Activated CD8-positive, alpha-beta memory T cell treated with anti-CD3 and anti-CD28 coated beads, Interleukin-2, amount 10 ng/mL, durations not matched to agents 7 days and 5 days (primary cell): ENCODE measurements at regions not wholly inside any gene's neighbourhood (a gene's known extent, or its start where the extent isn't known, plus 50 kb on each side); places are given as distances from the start of the nearest gene placed in this dataset.

ENCODE experiments used
- ATAC-seq: fragments of 150-1000 bp; cut with Tn5 transposase; one replicate; pipeline ENCODE4 v1.10.0; 2021; ENCODE audit warnings: moderate library complexity
- CTCF ChIA-PET: fragments of 350-600 bp; sonication (Branson Sonifier 250); formaldehyde crosslinking; loops from one replicate; lab custom pipeline; 2021; ENCODE audit warnings: antibody characterized with exemption; lab: Charles Lee
- DNase-seq: peaks from one replicate; pipeline ENCODE4 v3.0.0-alpha.2; 2020
- H3K27ac Mint-ChIP-seq: one replicate; pipeline ENCODE4 v1.8.0; 2021; ENCODE audit warnings: mild to moderate bottlenecking, mixed read lengths
- H3K27me3 Mint-ChIP-seq: one replicate; pipeline ENCODE4 v1.8.0; 2021; ENCODE audit warnings: mixed read lengths
- H3K36me3 Mint-ChIP-seq: one replicate; pipeline ENCODE4 v1.8.0; 2021; ENCODE audit warnings: mild to moderate bottlenecking, mixed read lengths
- H3K4me1 Mint-ChIP-seq: one replicate; pipeline ENCODE4 v1.8.0; 2021; ENCODE audit warnings: mixed read lengths
- H3K4me3 Mint-ChIP-seq: one replicate; pipeline ENCODE4 v1.8.0; 2021; ENCODE audit warnings: mild to moderate bottlenecking, moderate library complexity, mixed read lengths
- H3K9me3 Mint-ChIP-seq: one replicate; pipeline ENCODE4 v1.8.0; 2022; ENCODE audit warnings: low read depth, mixed read lengths

DNA sequence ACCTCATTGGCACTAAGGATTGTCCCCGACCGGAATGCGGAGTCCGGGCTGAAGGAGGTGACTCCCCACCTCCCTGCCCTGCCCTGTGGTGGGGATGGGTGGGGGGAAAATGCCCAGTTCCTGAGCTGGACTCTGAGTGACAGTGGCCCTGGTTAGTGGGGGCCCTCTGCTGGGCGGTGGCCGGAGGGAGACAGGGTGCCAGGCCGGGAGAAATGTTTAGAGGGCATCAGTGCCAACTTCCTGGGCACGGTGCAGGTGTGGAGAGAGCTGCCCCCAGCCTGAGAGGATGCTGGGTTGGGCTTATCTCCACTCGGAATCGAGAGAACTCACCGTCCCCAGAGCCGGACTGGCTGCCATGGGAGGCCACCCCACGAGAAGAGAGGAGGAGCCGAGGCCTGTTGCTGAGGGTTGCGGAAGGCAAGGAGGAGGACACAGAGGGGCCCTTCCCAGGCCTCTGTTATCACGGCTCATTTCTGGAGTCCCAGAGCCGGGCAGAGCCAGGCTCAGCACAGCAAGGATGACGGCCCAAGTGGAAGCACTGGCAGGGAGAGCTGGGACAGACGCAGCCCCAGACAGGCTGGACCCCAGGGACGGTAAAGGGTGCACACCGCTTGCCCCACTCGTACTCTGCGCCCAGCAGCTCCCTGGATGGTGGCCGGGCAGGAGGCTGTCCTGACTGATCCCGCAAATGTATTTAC, 156.7 kb downstream of the KIF26A start:
- DNase-seq (no peak), ATAC-seq (no peak)
- CTCF ChIA-PET, result no interaction called here

GRCh38 chr14:104295681-104296387, 157.4 kb downstream of the KIF26A start:
- Mint-ChIP-seq H3K9me3 (no peaks in the 10 kb centered on the region), H3K27ac (no peak overlapping the region), H3K27me3 (no peaks in the 10 kb centered on the region), H3K4me1 (no peaks in the 10 kb centered on the region), H3K36me3 (no peaks in the 10 kb centered on the region), H3K4me3 (no peak overlapping the region)
- CTCF ChIA-PET, result no interaction called here
- ATAC-seq, result no peak
- no peak for DNase-seq

More for the DNA sequence above, 156.7 kb downstream of the KIF26A start:
- Mint-ChIP-seq H3K4me1 (no peaks in the 10 kb centered on the region), H3K4me3 (no peak overlapping the region), H3K9me3 (no peaks in the 10 kb centered on the region), H3K27me3 (no peaks in the 10 kb centered on the region), H3K36me3 (no peaks in the 10 kb centered on the region), H3K27ac (no peak overlapping the region)

GRCh38 chr14:104296388-104297312, 158.3 kb downstream of the KIF26A start:
- Mint-ChIP-seq H3K4me3 (no peak overlapping the region), H3K36me3 (peaks cover 3% of the 10 kb centered on the region), H3K9me3 (peaks cover 3% of the 10 kb centered on the region), H3K27me3 (no peaks in the 10 kb centered on the region), H3K4me1 (peaks cover 2% of the 10 kb centered on the region), H3K27ac (no peak overlapping the region)
- DNase-seq, result no peak
- no peak for ATAC-seq
- CTCF ChIA-PET, result no interaction called here

DNA sequence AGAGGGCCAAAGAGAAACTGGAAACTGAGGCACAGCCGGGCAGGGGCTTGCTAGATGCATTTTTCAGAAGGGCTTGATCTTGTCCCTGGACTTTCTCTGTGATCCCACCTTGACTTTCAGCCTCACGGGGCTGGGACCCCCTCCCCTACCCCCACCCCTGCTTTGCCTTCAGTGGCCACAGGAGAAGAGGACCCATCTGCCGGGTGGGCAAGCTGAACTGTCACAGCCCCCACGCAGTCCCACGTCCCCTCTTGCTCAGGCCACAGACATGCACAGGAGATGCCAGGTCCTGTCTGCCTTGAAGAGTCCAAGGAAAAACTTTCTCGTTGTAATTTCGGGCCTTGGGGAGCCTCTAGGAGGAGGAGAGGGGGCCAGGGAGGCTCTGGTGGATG, 158.9 kb downstream of the KIF26A start:
- ATAC-seq, result no peak
- peaks cover 3% of the 10 kb centered on the region for H3K36me3 Mint-ChIP-seq
- H3K27me3 Mint-ChIP-seq, result no peaks in the 10 kb centered on the region
- H3K27ac Mint-ChIP-seq, result no peak overlapping the region
- no peak overlapping the region for H3K4me3 Mint-ChIP-seq
- CTCF ChIA-PET, result no interaction called here
- DNase-seq, result no peak
- peaks cover 2% of the 10 kb centered on the region for H3K4me1 Mint-ChIP-seq
- H3K9me3 Mint-ChIP-seq, result peaks cover 3% of the 10 kb centered on the region

DNA sequence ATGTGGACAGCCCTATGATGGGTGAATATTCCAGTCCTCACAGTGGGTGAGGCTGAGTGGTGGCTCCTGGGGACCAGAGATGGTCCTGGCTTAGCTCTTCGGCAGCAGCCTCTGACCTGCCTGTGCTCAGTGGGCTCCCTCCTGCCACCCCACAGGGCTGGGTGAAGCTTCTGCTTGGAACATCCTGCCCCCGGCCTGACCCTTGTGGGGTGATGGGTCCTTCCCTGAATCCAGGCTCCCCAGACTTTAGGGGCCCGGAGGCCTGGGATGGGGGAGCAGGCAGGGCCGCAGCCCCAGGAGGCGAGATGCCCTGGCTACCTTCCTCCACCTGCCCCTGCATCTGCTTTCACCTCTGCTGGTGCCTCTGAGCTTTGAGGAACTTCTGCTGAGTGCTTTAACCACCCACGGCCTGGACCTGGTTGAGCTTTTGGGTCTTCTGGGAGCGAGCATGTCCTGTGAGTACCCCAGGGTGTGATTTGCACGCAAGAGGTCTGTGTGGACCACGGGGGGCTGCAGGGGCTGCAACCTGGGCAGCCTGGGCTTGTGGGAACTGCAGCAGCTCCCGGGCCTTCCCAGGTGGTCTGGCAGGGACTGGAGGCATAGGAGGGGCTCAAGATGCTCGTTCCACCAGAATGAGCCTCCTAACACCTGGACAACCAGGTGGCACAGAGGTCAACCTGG, 159.5 kb downstream of the KIF26A start:
- Mint-ChIP-seq H3K27ac (no peak overlapping the region), H3K4me3 (no peak overlapping the region), H3K4me1 (peaks cover 2% of the 10 kb centered on the region), H3K27me3 (no peaks in the 10 kb centered on the region), H3K9me3 (peaks cover 3% of the 10 kb centered on the region), H3K36me3 (peaks cover 3% of the 10 kb centered on the region)
- DNase-seq, result no peak
- CTCF ChIA-PET, result no interaction called here
- no peak for ATAC-seq

DNA sequence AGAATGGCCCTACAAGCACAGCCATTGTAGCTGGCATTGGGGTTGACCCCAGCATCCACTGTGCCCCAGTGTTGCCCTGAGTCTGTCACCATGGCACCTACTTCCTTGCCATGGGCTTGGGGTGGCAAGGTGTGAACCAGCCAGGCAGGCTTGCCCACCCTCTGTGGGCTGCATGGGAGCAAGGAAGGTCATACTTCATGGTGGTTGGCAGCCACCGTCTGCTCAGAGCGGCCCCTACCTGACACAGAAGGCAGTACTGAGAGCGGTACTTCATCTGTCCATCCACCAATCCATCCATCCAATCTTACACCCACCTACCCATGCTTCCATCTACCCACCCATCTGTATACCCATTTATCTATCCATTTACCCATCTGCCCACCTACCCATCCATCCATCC, 160.1 kb downstream of the KIF26A start:
- Mint-ChIP-seq H3K9me3 (peaks cover 3% of the 10 kb centered on the region), H3K4me3 (no peak overlapping the region), H3K27me3 (no peaks in the 10 kb centered on the region), H3K36me3 (peaks cover 3% of the 10 kb centered on the region), H3K4me1 (peaks cover 2% of the 10 kb centered on the region), H3K27ac (no peak overlapping the region)
- ATAC-seq, result no peak
- DNase-seq, result no peak
- CTCF ChIA-PET, result no interaction called here

DNA sequence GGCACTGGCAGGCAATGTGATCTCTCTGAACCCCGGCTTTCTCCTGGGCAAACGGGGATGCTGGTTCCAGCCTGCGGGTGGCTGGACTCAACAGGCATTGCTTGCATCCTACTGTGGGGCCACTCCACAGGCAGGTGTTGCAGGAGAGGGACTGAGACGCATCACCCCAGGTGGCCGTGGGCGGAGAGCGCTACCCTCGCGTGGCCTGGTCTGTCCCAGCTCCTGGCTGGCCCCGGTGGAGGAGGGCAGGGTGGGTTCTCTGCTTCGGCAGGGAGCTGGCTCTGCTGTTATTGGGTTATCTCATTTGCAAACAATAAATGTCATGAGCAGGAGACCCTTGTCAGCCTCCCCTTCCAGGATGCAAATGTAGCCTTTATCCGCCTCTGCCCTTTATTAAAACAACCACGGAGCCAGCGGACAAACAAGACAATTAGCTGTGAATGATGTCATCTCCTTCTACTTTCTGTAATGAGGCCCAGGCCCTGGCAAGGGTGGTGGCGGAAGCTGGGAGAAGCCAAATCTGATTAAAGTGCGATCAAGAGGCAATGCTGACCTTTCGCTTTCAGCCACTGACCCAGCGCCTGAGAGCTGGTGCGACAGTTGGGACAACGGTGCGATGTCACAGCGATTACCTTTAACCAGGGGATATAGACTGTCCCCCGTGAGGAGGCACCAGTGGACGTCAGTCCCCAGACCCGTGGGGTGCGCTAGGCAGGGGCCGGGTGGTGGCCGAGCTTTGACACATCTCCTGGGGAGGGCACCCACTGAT, 161.8 kb downstream of the KIF26A start:
- H3K27ac Mint-ChIP-seq, result no peak overlapping the region
- H3K27me3 Mint-ChIP-seq, result no peaks in the 10 kb centered on the region
- peaks cover 3% of the 10 kb centered on the region for H3K9me3 Mint-ChIP-seq
- DNase-seq (no peak), ATAC-seq (no peak)
- peaks cover 3% of the 10 kb centered on the region for H3K36me3 Mint-ChIP-seq
- H3K4me3 Mint-ChIP-seq, result no peak overlapping the region
- CTCF ChIA-PET, result no interaction called here
- peaks cover 2% of the 10 kb centered on the region for H3K4me1 Mint-ChIP-seq

GRCh38 chr14:104301731-104302460, 163.5 kb downstream of the KIF26A start:
- DNase-seq (no peak), ATAC-seq (no peak)
- no peak overlapping the region for H3K4me3 Mint-ChIP-seq
- H3K27me3 Mint-ChIP-seq, result no peaks in the 10 kb centered on the region
- CTCF ChIA-PET, result no interaction called here
- peaks cover 2% of the 10 kb centered on the region for H3K4me1 Mint-ChIP-seq
- peaks cover 3% of the 10 kb centered on the region for H3K36me3 Mint-ChIP-seq
- H3K27ac Mint-ChIP-seq, result no peak overlapping the region
- peaks cover 3% of the 10 kb centered on the region for H3K9me3 Mint-ChIP-seq

DNA sequence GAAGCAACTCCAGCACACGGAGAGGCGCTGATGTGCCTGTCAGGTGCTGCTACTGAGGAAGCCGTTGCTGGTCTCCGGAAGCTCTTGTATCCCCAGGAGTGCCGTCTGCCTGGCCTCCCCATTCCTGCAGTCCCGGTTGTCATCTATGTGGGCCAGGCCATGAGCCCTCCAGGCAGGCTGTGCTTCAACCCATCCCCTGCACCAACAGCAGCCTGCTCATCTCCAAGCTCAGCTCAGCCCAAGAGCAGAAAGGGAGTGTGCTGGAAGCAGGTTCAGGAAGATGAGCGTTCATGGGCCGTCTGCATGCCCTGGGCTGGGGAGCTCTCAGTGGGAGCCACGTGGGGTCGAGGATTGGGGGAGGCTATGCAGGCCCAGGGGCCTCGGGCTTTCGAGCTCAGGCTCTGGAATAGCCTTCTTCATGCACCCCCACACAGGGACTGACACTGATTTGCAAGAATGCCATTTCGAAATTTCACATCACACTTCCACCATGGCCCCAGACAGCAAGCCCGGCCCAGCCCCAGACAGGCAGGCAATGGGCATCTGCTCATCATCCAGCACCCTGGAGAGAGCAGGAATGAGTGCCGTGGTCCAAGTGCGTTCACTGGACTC, 164.5 kb downstream of the KIF26A start:
- H3K4me1 Mint-ChIP-seq, result peaks cover 2% of the 10 kb centered on the region
- H3K27me3 Mint-ChIP-seq, result no peaks in the 10 kb centered on the region
- DNase-seq (no peak), ATAC-seq (no peak)
- H3K9me3 Mint-ChIP-seq, result peaks cover 3% of the 10 kb centered on the region
- H3K36me3 Mint-ChIP-seq, result peaks cover 3% of the 10 kb centered on the region
- H3K27ac Mint-ChIP-seq, result no peak overlapping the region
- CTCF ChIA-PET, result no interaction called here
- H3K4me3 Mint-ChIP-seq, result no peak overlapping the region

DNA sequence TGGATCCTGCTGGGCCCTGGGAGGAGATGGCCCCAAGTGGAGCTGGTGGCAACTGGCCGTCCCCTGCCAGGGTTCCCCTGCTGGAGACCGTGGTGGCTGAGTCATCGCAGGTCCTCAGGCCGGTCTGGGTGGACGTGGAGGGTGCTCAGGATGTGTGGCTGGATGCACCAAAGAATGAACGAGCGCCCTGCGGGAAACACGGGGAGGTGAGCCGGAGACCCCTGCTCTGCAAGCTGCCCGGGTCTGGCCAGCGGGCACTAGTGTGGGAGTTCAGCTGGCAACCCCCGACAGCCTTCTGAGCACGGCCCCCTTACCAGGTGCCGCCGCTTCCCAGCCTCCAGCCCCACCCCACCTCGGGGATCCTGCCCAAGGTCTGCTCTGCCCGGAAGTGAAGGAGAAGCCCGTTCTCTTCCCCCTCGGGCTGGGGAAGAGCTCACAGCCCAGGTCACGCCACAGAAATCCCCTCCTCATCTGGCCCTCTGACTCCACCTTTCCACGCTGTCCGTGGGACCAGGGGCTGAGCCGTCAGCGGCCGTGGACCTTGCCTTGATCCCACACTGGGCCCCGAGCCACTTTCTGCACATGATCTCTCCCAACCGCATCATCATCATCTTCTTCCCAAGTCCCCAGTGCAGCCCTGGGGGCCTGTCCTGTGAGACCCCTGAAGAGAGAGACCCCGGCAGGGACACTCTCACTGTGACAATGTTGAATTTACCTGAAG, 165.5 kb downstream of the KIF26A start:
- no peak for DNase-seq
- no peak for ATAC-seq
- Mint-ChIP-seq H3K27ac (no peak overlapping the region), H3K27me3 (no peaks in the 10 kb centered on the region), H3K4me1 (peaks cover 2% of the 10 kb centered on the region), H3K4me3 (no peak overlapping the region), H3K9me3 (peaks cover 3% of the 10 kb centered on the region), H3K36me3 (peaks cover 3% of the 10 kb centered on the region)
- CTCF ChIA-PET, result no interaction called here

DNA sequence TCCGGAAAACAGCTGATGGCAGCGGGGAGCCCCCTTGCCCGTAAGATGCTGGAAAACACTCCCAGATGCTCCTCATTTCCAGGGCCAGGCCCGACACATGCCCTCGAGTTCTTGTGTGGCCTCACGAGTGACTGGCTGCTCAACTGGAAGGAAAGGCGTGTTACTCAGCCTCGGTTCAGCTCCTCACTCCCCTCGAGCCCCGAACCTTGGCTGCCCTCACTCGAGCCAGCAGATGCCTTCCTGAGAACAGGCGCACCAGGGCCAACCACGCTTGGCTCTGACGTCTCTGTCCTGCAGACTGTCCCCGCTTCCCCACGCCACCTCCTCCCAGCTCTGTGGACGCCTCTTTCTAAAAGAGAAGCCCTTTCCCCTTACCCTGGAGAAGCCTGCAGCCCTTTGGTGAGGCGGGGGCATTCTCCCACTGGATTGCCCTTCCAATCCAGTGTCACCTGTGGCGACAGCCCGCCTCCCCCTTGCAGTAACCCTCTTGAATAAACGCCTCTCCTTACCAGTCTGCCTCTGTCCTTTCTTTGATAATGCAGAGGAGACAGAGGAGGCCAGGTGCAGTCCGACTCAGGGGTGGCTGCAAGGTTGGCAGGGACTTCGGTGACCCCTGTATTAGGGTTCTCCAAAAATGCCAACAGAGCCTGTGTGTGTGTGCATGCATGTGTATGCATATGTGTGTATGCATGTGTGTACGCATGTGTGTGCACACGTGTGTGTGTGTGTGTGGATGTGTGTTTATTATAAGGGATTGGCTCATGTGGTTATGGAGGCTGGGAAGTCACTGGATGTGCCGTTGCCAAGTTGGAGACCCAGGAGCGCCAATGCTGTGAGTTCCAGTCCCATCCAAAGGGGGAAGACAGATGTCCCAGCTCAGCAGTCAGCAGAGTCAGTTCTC, 166.3 kb downstream of the KIF26A start:
- CTCF ChIA-PET, result no interaction called here
- ATAC-seq, result no peak
- Mint-ChIP-seq H3K27ac (no peak overlapping the region), H3K36me3 (peaks cover 3% of the 10 kb centered on the region), H3K9me3 (peaks cover 3% of the 10 kb centered on the region), H3K27me3 (no peaks in the 10 kb centered on the region), H3K4me3 (no peak overlapping the region), H3K4me1 (peaks cover 2% of the 10 kb centered on the region)
- no peak for DNase-seq
